IPS-15b (cell line): ENCODE measurements at regions not wholly inside any gene's neighbourhood (a gene's known extent, or its start where the extent isn't known, plus 50 kb on each side); places are given as distances from the start of the nearest gene placed in this dataset.

Experiments
- H3K27me3 ChIP-seq: one replicate; pipeline ENCODE4 v1.6.1; 2013; ENCODE audit warnings: low read length; ENCODE audit not compliant: control insufficient read depth, insufficient read depth
- H3K36me3 ChIP-seq: one replicate; pipeline ENCODE4 v1.6.1; 2013; ENCODE audit warnings: low read length; ENCODE audit not compliant: control insufficient read depth, insufficient read depth
- H3K4me1 ChIP-seq: one replicate; pipeline ENCODE4 v1.6.1; 2013; ENCODE audit warnings: mild to moderate bottlenecking, low read length; ENCODE audit not compliant: control insufficient read depth, insufficient read depth
- H3K4me3 ChIP-seq: one replicate; pipeline ENCODE4 v1.5.1; 2013; ENCODE audit warnings: low read depth, low read length
- H3K9ac ChIP-seq: one replicate; pipeline ENCODE4 v1.6.1; 2013; ENCODE audit warnings: low read depth, mild to moderate bottlenecking, low read length
- H3K9me3 ChIP-seq: one replicate; pipeline ENCODE4 v1.6.1; 2013; ENCODE audit warnings: mild to moderate bottlenecking, low read length; ENCODE audit not compliant: control insufficient read depth, insufficient read depth

GRCh38 chr14:26026384-26026783 is 571.4 kb downstream of the NOVA1 start:
- Histone ChIP-seq H3K4me3 (no peak overlapping the region), H3K9me3 (no peaks in the 10 kb centered on the region), H3K36me3 (no peaks in the 10 kb centered on the region), H3K27me3 (no peaks in the 10 kb centered on the region), H3K9ac (no peak overlapping the region), H3K4me1 (no peaks in the 10 kb centered on the region)

GRCh38 chr14:26023967-26024366 is 573.9 kb downstream of the NOVA1 start:
- no peak overlapping the region for H3K9ac ChIP-seq
- H3K9me3 ChIP-seq, result no peaks in the 10 kb centered on the region
- no peaks in the 10 kb centered on the region for H3K4me1 ChIP-seq
- H3K36me3 ChIP-seq, result no peaks in the 10 kb centered on the region
- no peak overlapping the region for H3K4me3 ChIP-seq
- no peaks in the 10 kb centered on the region for H3K27me3 ChIP-seq

- H3K9me3 ChIP-seq, result no peaks in the 10 kb centered on the region
- peaks cover 6% of the 10 kb centered on the region for H3K4me1 ChIP-seq
- no peak overlapping the region for H3K9ac ChIP-seq
- H3K36me3 ChIP-seq, result no peaks in the 10 kb centered on the region
- H3K4me3 ChIP-seq, result no peak overlapping the region
- no peaks in the 10 kb centered on the region for H3K27me3 ChIP-seq
Measured at GRCh38 chr14:26021759-26022158, 576.1 kb downstream of the NOVA1 start.

DNA sequence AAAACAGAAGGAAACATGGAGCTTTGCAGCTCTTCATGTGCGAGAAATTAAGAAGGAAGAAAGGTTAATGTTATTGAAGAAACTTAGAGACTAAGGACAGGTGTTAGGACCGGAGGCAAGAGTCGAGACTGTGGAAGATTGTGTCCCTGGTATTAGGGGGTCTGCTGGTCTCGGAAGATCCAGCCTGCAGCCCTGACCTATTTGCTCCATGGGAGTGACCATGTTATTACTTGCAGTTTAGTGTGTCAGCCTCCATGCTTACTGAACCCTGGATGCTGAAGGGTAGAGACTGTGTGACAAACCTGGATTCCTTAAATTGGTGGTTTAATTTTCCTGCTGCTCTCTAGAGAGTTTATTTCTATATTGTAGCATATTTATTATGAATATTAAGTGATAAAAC is 580.6 kb downstream of the NOVA1 start:
- H3K27me3 ChIP-seq, result no peaks in the 10 kb centered on the region
- no peaks in the 10 kb centered on the region for H3K9me3 ChIP-seq
- H3K4me1 ChIP-seq, result peaks cover 6% of the 10 kb centered on the region
- peak overlapping the region; percentile 5 for H3K4me3 ChIP-seq
- H3K9ac ChIP-seq, result no peak overlapping the region
- no peaks in the 10 kb centered on the region for H3K36me3 ChIP-seq

GRCh38 chr14:26008290-26008689 is 589.5 kb downstream of the NOVA1 start:
- Histone ChIP-seq H3K4me3 (no peak overlapping the region), H3K36me3 (no peaks in the 10 kb centered on the region), H3K4me1 (no peaks in the 10 kb centered on the region), H3K9ac (no peak overlapping the region), H3K27me3 (no peaks in the 10 kb centered on the region), H3K9me3 (no peaks in the 10 kb centered on the region)

- Histone ChIP-seq H3K9ac (no peak overlapping the region), H3K27me3 (no peaks in the 10 kb centered on the region), H3K4me1 (no peaks in the 10 kb centered on the region), H3K9me3 (no peaks in the 10 kb centered on the region), H3K4me3 (no peak overlapping the region), H3K36me3 (no peaks in the 10 kb centered on the region)
Measured at GRCh38 chr14:26004342-26004741, 593.5 kb downstream of the NOVA1 start.

DNA sequence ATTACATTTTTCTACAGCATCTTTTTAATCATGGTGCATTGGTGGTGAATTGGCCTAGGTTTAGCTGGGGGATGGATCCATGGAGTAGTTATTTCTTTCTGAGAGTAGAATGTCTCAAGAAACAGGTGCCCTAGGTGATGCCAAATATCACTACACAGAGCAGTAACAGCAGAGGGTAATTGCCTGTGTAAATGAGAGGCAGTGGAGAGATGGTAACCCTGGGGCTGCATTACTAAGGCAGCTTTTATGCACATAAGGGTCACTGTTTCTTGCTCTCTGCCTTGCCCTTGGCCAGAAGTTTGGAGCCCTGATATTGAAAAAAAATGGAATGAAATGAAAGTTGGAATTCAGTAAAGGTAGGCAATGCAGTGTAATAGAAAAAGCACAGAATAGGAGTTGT is 604.0 kb downstream of the NOVA1 start:
- Histone ChIP-seq H3K36me3 (no peaks in the 10 kb centered on the region), H3K9ac (no peak overlapping the region), H3K4me1 (no peaks in the 10 kb centered on the region), H3K4me3 (no peak overlapping the region), H3K27me3 (no peaks in the 10 kb centered on the region), H3K9me3 (no peaks in the 10 kb centered on the region)

GRCh38 chr14:25988536-25988935 is 609.3 kb downstream of the NOVA1 start:
- no peak overlapping the region for H3K9ac ChIP-seq
- H3K9me3 ChIP-seq, result no peaks in the 10 kb centered on the region
- H3K4me1 ChIP-seq, result no peaks in the 10 kb centered on the region
- H3K36me3 ChIP-seq, result no peaks in the 10 kb centered on the region
- no peaks in the 10 kb centered on the region for H3K27me3 ChIP-seq
- no peak overlapping the region for H3K4me3 ChIP-seq

DNA sequence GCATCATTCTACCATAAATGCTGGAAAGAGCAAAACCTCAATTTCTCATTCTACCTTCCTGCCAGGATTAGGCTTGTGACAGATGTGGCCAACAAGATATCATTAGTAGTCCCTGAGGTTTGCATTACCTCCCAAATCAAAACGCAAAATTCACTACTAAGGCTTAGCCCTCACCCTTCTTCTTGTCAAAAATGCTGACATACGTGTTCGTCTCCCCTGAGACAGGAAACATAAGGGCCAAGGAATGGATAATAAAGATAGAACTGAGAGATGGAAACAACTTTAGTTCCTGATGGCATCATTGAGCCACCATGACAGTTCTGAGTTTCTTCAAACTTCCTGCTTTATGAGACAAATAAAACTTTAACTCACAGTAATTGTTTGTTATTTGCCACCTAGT is 642.1 kb downstream of the NOVA1 start:
- Histone ChIP-seq H3K9ac (no peak overlapping the region), H3K9me3 (no peaks in the 10 kb centered on the region), H3K36me3 (no peaks in the 10 kb centered on the region), H3K4me1 (no peaks in the 10 kb centered on the region), H3K4me3 (no peak overlapping the region), H3K27me3 (no peaks in the 10 kb centered on the region)

DNA sequence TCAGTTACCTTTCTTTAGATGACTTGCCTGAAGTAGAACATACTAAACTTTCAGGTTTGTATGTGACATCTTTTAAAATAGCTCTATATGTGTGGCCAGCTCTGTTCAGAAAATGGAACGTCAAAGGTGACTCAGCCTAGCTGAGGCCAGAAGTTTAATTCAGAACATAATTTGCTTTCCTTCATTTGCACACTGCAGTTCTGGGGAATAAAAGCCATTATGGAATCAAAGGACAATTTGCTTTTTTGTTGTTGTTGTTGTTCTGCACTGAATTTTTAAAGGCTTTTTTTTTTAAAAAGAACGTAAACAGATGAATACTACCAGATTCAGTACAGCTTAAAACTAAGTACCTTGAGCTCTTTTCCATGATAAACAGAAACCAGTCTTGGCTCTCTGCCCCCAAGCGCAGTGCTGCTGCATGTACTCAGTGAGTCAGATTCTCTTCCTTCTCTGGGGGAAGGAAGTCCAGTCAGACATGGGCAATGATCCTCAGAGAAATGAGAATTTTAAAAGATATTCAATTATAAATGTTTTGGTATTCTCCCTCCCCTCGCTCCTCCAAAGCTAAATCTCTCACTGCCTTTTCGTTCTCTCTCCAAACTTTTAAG is 644.2 kb downstream of the NOVA1 start:
- Histone ChIP-seq H3K4me1 (no peaks in the 10 kb centered on the region), H3K27me3 (no peaks in the 10 kb centered on the region), H3K9me3 (no peaks in the 10 kb centered on the region), H3K36me3 (no peaks in the 10 kb centered on the region), H3K4me3 (no peak overlapping the region), H3K9ac (no peak overlapping the region)

- Histone ChIP-seq H3K9me3 (no peaks in the 10 kb centered on the region), H3K4me3 (no peak overlapping the region), H3K9ac (no peak overlapping the region), H3K36me3 (no peaks in the 10 kb centered on the region), H3K4me1 (no peaks in the 10 kb centered on the region), H3K27me3 (no peaks in the 10 kb centered on the region)
Measured at GRCh38 chr14:25945746-25946145, 652.1 kb downstream of the NOVA1 start.

DNA sequence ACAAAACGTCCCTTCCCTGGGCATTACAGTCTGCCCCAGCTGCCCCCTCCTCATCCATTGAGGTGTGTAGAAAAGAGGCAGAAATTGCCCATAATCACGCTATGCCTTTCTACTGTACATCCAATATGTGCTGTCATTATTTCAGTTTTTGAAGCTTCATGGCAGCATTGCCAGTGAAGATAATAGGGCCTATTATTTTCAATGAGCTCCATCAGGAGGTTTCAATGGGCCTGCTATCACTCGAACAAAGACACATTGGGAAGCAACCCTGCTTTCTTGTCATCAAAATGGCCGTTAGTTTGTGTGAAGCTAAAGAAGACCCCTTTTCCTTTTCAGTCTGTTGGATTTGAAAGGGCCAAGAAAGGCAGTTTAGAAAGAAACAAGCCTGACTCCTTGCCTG is 653.8 kb downstream of the NOVA1 start:
- Histone ChIP-seq H3K9ac (no peak overlapping the region), H3K4me1 (no peaks in the 10 kb centered on the region), H3K27me3 (no peaks in the 10 kb centered on the region)

More for the DNA sequence above, 653.8 kb downstream of the NOVA1 start:
- H3K36me3 ChIP-seq, result no peaks in the 10 kb centered on the region
- no peaks in the 10 kb centered on the region for H3K9me3 ChIP-seq
- no peak overlapping the region for H3K4me3 ChIP-seq
